ENCODE measurements at regions not wholly inside any gene's neighbourhood (a gene's known extent, or its start where the extent isn't known, plus 50 kb on each side); places are given as distances from the start of the nearest gene placed in this dataset.

DNA sequence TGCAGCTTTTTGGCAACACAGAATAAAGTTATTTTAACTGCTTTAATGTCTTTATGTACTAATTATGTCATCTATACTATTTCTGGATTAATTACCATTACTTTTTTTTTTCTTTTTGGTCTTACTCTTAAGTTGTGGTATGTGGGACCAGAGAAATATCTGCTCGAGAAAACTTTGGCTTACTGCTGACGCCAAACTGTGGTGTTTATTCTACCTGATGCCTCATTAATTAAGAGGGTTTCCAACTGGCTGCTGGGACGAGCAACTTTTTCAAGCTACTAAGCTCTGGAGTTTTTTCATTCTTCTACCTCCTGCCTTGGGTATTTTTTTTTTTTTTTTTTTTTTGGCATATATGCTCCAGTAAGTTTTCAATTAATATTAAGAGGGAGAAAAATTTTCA lies 1257.5 kb downstream of the FSCB start:
- no peaks in the 10 kb centered on the region for H3K36me3 ChIP-seq
- intact Hi-C loops (cut with DNase I) = no loop called here
- no peak overlapping the region for H3K27ac ChIP-seq
- H3K27me3 ChIP-seq = no peaks in the 10 kb centered on the region
- TF ChIP-seq POLR2AphosphoS5 (IDR thresholded peaks at IDR 0.05; ENCODE audit: insufficient read depth in 1 of 2, low read depth in 1 of 2) (no peak), POLR2A (IDR thresholded peaks at IDR 0.05) (no peak)
- TF ChIP-seq, protein P1, sequence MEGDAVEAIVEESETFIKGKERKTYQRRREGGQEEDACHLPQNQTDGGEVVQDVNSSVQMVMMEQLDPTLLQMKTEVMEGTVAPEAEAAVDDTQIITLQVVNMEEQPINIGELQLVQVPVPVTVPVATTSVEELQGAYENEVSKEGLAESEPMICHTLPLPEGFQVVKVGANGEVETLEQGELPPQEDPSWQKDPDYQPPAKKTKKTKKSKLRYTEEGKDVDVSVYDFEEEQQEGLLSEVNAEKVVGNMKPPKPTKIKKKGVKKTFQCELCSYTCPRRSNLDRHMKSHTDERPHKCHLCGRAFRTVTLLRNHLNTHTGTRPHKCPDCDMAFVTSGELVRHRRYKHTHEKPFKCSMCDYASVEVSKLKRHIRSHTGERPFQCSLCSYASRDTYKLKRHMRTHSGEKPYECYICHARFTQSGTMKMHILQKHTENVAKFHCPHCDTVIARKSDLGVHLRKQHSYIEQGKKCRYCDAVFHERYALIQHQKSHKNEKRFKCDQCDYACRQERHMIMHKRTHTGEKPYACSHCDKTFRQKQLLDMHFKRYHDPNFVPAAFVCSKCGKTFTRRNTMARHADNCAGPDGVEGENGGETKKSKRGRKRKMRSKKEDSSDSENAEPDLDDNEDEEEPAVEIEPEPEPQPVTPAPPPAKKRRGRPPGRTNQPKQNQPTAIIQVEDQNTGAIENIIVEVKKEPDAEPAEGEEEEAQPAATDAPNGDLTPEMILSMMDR (IDR thresholded peaks at IDR 0.05) = no peak
- DNase-seq (ENCODE audit: extremely low spot score in 2 of 2) = no peak
- no peaks in the 10 kb centered on the region for H3K4me1 ChIP-seq
- no peak overlapping the region for H3K4me3 ChIP-seq
- H3K9me3 ChIP-seq = no peaks in the 10 kb centered on the region

DNA sequence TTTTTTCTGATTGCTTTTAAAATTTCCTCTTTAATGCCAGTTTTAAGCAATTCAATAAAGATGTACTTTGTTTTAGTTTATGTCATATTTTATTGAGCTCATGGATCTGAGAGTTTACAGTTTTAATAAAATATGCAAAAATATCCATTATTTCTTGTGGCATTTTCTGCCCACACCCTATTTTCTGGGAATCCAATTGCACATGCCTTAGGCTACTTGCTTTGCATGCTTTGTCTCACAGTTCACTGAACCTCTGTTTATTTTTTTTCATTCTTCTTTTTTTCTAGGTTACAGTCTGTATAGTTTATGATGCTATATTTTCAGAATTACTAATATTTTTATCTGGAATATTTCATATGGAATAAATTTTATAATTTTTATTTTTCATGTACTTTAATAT lies 1258.0 kb downstream of the FSCB start:
- Histone ChIP-seq H3K36me3 (no peaks in the 10 kb centered on the region), H3K27me3 (no peaks in the 10 kb centered on the region), H3K27ac (no peak overlapping the region), H3K4me1 (no peaks in the 10 kb centered on the region), H3K4me3 (no peak overlapping the region), H3K9me3 (no peaks in the 10 kb centered on the region)
- intact Hi-C loops (cut with DNase I) = no loop called here
- no peak for DNase-seq (ENCODE audit: extremely low spot score in 2 of 2)
- TF ChIP-seq, protein P1 (IDR thresholded peaks at IDR 0.05) = no peak
- TF ChIP-seq POLR2AphosphoS5 (IDR thresholded peaks at IDR 0.05; ENCODE audit: insufficient read depth in 1 of 2, low read depth in 1 of 2) = no peak
- no peak for TF ChIP-seq POLR2A (IDR thresholded peaks at IDR 0.05)

DNA sequence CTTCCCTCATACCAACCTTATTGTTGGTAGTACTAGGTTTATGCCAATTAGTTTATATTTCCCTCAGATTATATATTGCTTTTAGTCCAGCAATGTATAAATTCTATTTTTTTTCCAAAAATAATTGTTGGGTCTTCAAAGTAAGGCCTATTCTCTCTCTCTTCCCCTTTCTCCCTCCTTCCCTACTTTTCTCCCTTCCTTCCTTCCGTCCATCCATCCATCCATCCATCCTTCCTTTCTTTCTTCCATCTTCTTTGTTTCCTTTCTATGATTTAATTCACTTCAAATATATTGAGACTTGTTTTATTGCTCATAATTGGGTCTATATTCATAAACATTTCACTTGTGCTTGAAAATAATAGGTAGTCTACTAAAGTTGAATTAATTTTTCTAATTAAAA lies 1259.2 kb downstream of the FSCB start:
- H3K4me1 ChIP-seq = no peaks in the 10 kb centered on the region
- no peak overlapping the region for H3K27ac ChIP-seq
- intact Hi-C loops (cut with DNase I) = no loop called here
- no peaks in the 10 kb centered on the region for H3K27me3 ChIP-seq
- DNase-seq (ENCODE audit: extremely low spot score in 2 of 2) = no peak
- no peaks in the 10 kb centered on the region for H3K9me3 ChIP-seq
- H3K36me3 ChIP-seq = no peaks in the 10 kb centered on the region
- TF ChIP-seq, protein P1 (IDR thresholded peaks at IDR 0.05) = no peak
- TF ChIP-seq POLR2AphosphoS5 (IDR thresholded peaks at IDR 0.05; ENCODE audit: insufficient read depth in 1 of 2, low read depth in 1 of 2) (no peak), POLR2A (IDR thresholded peaks at IDR 0.05) (no peak)
- no peak overlapping the region for H3K4me3 ChIP-seq

DNA sequence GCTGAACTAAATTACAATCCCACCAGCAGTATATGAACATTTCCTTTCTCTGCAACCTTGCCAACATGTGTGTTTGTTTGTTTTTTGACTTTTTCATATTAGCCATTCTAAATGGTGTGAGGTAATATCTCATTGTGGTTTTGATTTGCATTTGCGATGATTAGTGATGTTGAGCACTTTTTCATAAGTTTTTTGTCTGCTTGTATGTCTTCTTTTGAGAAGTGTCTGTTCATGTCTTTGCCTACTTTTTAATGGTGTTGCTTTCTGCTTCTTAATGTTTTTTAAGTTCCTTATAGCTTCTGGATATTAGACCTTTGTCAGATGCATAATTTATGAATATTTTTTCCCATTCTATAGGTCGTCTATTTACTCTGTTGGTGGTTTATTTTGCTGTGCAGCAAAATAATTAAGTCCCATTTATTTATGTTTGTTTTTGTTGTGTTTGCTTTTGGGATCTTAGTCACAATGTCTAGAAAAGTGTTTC lies 1262.9 kb downstream of the FSCB start:
- Histone ChIP-seq H3K4me1 (no peaks in the 10 kb centered on the region), H3K27me3 (no peaks in the 10 kb centered on the region), H3K9me3 (no peaks in the 10 kb centered on the region), H3K4me3 (no peak overlapping the region), H3K36me3 (no peaks in the 10 kb centered on the region), H3K27ac (no peak overlapping the region)
- intact Hi-C loops (cut with DNase I) = no loop called here
- TF ChIP-seq, protein P1 (IDR thresholded peaks at IDR 0.05) = no peak
- TF ChIP-seq POLR2AphosphoS5 (IDR thresholded peaks at IDR 0.05; ENCODE audit: insufficient read depth in 1 of 2, low read depth in 1 of 2) (no peak), POLR2A (IDR thresholded peaks at IDR 0.05) (no peak)
- no peak for DNase-seq (ENCODE audit: extremely low spot score in 2 of 2)

DNA sequence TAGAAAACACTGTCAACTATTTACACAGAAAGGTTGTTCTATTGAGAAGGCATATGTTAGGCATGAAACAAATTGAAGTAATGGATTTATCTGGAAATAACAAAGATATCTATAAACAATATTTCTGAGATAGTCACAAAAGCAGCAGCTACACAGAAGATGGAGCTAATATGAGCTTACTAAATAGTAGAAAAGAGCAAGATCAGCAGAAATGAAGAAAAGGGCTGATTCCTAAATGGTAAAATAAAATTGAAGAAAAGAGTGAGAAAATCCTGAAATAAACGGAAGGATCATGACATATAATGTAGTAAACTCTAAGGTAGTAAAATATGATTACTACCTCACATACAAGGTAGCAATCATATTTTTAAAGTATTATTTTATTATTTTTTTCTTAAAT lies 1263.9 kb downstream of the FSCB start:
- Histone ChIP-seq H3K36me3 (no peaks in the 10 kb centered on the region), H3K9me3 (no peaks in the 10 kb centered on the region), H3K27me3 (no peaks in the 10 kb centered on the region), H3K4me3 (no peak overlapping the region), H3K4me1 (no peaks in the 10 kb centered on the region), H3K27ac (no peak overlapping the region)
- TF ChIP-seq POLR2A (IDR thresholded peaks at IDR 0.05) (no peak), POLR2AphosphoS5 (IDR thresholded peaks at IDR 0.05; ENCODE audit: insufficient read depth in 1 of 2, low read depth in 1 of 2) (no peak)
- TF ChIP-seq, protein P1 (IDR thresholded peaks at IDR 0.05) = no peak
- intact Hi-C loops (cut with DNase I) = no loop called here
- no peak for DNase-seq (ENCODE audit: extremely low spot score in 2 of 2)
